SKM-1 treated with dmso at 0.1 percent for 144 hours (cell line): ENCODE measurements at regions not wholly inside any gene's neighbourhood (a gene's known extent, or its start where the extent isn't known, plus 50 kb on each side); places are given as distances from the start of the nearest gene placed in this dataset.
A peak's percentile ranks its signal among the peaks of the same experiment; 100 is the strongest.

Experiments used
- DNase-seq: peaks from one replicate; lab custom pipeline; 2025; ENCODE audit not compliant: unreplicated experiment; lab: John Stamatoyannopoulos, UW

DNA sequence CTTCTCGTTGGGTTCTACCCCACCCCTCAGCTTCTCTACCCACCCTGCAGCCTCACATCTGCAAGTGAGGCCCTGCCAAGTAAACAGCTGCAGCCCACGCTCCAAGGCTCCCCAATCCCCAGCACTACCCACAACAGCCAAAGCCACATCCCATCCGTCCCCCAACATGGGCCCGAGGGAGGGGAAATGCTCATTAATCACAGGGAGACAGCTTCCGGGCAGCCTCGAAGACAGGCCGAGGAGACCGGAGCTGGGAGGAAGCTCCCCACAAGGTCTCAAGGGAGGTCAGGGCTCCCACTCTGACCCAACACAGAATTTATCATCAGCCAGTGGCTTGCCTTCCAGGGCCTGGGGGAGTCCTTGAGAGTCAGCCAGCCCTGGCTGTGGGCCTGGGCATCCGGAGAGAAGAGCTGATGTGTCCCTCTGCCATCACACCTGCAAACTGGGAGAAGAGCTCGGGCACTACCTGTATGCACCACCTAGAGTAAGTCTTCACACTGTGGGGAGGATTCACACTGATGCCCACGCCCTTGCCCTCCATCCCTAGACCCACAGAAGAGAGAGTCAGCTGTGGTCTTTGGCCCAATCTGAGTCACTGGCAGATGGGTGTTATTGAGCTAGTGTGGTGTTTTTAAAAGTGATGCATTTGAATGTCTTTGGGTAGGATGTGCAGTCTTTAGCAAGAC is 115.5 kb upstream of the ZMIZ1 start:
- peak; percentile 68 for DNase-seq

- no peak for DNase-seq
Observed at GRCh38 chr10:78953799-78954297, 114.9 kb upstream of the ZMIZ1 start.

DNA sequence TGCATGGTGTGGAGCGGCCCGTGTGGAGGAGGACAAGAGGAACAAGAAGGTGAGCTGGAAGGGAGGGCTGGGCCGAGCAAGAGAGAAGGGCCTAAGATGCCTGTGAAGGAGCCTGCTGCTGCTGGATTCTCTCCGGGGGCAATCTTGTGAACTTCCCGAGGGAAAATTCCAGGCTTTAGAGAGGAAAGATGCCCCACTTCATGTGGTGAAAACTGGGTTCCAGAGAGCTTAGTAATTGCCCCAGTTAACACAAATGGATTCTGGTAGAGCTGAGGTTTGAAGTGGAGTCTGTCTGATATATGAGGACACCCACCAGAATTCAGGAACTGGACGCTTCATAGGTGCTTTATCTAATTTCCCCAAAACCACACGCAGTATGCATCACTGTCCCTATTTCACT is 114.1 kb upstream of the ZMIZ1 start:
- DNase-seq: no peak

- DNase-seq: no peak
Observed at GRCh38 chr10:78955206-78955605, 113.6 kb upstream of the ZMIZ1 start.

GRCh38 chr10:78956391-78956790 is 112.4 kb upstream of the ZMIZ1 start:
- no peak for DNase-seq

DNA sequence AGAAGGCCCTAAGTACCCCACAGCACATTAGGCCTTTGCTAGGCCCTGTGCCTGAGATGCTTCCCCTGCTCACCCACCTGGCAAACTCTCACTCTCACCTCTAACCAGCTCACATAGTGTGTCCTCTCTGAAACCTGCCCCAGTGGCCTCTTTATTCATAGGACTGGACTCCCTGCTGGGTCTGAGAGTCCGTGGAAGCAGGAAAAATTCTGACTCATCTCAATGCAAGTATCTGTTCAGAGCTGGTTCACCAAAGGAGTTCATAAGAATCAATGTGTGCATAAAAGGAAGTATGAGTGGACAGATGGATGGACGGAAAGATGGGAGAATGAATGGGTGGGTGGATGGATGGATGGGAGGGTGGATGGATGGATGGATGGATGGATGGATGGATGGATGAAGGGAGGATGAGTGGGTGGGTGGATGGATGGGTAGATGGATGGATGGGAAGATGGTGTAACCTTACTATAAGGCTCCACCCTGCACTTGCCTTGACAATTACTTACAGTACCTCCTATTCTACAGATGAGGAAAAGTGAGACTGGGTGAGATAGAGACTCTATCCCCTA is 111.2 kb upstream of the ZMIZ1 start:
- no peak for DNase-seq

DNA sequence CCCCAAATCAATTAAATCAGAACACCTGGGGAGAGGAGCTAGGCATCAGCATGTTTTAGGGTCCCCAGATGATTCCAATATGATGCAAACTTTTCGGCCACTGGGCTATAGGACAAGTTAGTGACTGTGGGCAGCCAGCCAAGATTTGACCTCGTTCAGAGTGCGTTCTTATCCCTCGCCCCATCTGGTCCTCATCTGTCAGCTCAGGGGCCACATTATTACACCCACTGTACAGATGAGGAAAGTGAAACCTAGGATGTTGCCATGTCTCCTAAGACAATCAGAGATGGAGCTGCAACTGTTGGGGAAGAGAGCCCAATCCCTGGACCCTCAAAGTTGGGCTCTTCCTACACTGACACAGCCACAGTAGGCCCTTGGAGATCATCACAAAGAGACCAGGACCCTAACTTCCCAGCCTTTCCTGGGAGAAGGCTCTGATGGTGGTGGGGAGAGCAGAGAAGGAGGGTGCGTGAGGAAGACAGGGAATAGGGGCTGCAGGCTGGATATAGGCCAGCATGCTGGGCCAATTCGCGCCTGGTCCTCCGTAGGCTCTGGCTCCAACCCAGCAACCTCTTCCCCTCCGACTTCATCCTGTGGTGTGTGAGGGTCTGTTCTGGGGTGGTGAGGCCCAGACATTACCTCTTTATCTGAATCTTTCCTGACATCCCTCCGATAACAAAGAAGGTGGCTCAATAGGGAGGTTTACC is 109.4 kb upstream of the ZMIZ1 start:
- no peak for DNase-seq

- no peak for DNase-seq
Observed at GRCh38 chr10:78959924-78960285, 108.9 kb upstream of the ZMIZ1 start.

- DNase-seq: no peak
Observed at GRCh38 chr10:78960316-78960800, 108.4 kb upstream of the ZMIZ1 start.

DNA sequence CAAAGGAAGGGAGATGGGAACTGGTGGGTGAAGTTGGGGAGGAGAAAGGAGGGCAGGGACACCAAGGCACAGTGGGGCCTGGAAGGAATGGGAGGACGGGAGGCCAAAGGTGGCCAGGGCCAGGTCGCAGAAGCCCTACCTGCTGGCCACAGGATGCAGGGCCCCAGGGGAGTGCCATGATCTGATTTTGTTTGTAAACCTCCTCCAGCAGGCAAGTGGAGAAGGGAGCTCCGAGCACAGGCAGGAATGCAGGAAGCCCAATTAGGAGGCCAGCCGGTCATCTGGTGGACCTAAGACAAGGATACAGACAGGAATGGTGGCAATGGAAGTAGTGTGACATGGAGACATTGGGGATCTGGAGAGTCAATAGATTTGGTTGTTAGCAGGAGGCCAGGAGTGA is 107.0 kb upstream of the ZMIZ1 start:
- no peak for DNase-seq

DNA sequence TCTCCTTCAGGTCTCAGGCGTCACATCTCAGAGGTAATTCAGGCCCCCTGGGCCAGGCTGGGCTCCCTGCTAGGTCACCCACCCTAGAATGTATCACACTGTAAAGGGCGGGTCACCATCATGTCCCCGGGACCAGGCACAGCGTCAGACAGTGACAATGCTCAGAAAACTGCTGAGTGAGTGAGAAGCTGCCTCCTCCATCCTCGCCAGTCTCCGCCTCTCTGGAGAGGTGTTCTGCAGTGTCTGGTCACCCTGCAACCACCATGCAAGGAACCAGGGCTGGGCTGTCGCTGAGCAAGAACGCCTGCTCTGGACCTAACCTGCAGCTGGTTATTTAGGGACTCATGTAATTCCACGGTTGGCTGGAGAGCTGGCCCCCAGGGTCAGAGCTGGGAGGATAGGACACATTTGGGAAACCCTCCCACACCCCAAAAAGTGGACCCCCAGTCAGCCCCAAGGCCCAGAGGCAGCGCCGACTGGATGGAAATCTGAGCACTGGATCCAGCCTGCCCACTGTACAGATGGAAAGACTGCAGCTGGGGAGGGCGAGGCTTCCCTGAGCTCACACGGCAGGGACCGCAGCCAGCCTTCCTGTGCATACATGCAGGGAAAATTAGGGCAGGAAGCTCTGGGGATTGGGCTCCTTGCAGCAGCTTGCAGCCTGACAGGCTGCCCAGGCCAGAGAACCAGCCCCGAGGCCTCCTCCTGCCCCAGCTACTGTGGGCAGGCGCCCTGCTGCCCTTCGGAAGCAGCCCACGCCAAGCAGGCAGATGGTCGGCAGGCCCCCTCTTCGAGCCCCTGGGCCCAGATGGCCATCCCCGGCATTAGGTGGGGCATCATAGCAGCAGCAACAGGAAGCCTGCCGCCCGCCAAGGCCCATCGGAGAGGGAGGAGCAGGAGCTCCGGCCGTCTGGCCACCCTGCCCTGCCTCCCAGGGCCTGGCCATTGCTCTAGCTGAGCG is 105.4 kb upstream of the ZMIZ1 start:
- DNase-seq: no peak

DNA sequence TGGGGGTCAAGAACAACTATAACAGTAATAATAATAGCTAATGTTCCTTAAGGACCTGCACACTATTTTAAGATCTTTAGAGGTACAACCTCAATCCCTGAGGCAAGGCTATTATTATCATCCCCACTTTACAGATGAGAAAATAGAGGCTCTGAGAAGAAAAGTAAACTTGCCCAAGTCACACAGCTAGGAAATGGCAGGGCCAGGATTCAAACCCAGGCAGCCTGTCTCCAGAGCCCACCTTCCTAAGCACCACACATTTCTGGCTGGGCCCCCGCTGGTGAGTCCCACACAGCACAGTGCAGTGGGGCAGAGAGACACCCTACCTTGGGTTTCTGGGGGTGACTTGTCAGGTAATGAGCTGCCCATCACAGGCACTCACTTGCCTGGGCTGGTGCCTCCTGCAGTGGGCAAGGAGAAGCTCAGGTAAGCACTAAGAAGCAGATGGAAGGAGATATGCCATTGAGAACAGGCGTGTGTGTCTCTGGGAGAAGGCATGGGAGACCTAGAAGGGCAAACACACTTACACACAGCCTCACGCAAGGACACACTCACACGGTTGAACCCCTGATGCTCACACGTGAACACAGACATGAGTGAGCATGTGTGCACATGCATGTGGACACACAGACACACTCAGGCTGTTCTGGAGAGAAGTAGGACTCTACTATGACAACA is 104.4 kb upstream of the ZMIZ1 start:
- DNase-seq: no peak

DNA sequence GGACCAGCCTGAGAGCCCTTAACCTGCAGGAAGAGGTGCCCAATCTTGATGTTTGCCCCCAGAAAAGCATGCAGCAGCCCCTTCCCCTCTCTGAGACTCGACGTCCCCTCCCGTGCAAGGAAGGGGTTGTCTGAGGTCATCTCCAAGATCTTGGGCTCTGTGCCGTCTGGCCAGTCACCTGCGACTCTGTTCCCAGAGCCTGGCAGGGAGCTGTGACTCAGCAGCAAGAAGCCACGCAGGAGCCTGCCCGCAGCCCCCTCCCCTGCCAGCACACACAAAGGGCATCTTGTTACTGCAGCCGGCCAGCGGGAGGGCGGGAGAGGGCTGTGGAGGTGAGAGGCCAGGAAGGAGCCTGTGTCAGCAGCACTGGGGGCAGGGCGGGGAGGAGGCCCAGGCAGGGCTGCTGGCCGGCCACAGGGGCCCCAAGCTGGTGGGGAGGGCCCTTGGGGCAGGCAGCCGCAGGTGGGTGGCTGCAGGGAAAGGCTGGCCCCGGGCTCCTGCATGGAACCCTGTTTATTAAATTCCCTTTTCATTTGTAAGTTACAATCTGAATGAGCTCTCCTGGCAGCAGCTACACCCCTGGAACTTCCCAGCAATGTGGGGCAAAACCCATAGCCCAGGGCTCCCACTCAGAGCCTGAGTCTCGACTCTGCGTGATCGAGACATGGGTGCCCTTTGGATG is 103.7 kb upstream of the ZMIZ1 start:
- DNase-seq: no peak

- no peak for DNase-seq
Observed at GRCh38 chr10:78966182-78966787, 102.5 kb upstream of the ZMIZ1 start.

- DNase-seq: no peak
Observed at GRCh38 chr10:78966844-78967488, 101.8 kb upstream of the ZMIZ1 start.

DNA sequence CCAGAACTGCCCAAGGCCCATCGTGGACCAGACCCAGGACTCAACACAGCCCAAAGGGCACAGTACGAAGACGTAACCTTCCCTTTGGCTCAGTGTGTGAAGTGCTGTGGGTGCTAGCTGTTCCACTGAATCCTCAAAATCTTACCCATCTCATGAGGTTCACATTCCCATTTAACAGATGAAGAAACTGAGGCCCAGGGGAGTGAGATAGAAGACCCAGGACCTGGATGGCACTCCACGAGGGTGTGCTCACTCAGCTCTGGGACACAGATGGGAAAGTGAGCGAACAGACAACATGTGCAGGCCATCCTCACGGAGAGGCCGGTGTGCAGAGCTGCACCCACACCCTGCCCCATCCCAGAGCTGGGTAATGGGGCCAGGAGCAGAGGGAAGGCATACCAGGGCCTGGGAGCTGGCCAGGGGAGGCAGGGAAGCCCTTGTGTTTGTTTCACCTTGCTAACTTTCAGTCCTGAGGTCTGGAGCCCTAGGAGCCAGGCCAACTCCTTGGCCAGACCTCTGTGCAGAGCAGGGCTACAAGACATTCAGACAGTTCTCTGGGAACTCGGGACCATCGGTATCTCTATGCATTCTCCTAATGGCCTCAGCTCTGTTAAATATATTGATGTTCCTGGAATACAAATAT is 100.3 kb upstream of the ZMIZ1 start:
- no peak for DNase-seq

GRCh38 chr10:78968943-78969342 is 99.8 kb upstream of the ZMIZ1 start:
- no peak for DNase-seq

- no peak for DNase-seq
Observed at GRCh38 chr10:78969719-78970118, 99.0 kb upstream of the ZMIZ1 start.

DNA sequence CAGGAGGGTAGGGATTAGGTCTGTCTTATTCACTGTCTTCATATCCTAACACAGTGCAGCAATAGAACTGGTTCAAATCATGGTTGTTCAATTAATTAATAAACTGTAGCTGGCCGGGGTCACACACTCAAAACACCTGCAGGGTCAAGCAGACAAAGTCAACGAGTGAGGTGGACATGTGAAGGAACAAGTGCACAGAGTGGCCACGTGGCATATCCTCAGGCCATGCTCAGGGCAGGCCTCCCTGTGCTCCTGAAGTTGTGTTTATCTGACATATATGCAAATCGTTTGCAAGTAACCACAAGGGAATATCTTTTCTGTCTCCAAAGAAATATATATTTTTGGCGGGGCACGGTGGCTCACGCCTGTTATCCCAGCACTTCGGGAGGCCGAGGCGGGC is 98.5 kb upstream of the ZMIZ1 start:
- DNase-seq: no peak
